ENCODE measurements at regions not wholly inside any gene's neighbourhood (a gene's known extent, or its start where the extent isn't known, plus 50 kb on each side); places are given as distances from the start of the nearest gene placed in this dataset.

GRCh38 chr4:14892563-14892962, 109.7 kb upstream of the CPEB2 start:
- Histone ChIP-seq H3K9me3 (no peaks in the 10 kb centered on the region), H3K36me3 (no peaks in the 10 kb centered on the region), H3K27ac (no peak overlapping the region), H3K27me3 (no peaks in the 10 kb centered on the region), H3K4me3 (no peak overlapping the region), H3K4me1 (no peaks in the 10 kb centered on the region)
- ATAC-seq (no peak), DNase-seq (no peak)
- intact Hi-C loops (cut with DNase I; ENCODE audit: low total_unique reads), result no loop called here
- no peak for TF ChIP-seq CTCF (IDR thresholded peaks at IDR 0.05 in 4 of 5, conservative IDR thresholded peaks at IDR 0.05 in 1 of 5)
- in situ Hi-C loops (cut with MboI; ENCODE audit: low sequenced_read_pairs in 4 of 4), result no loop called here

GRCh38 chr4:14893713-14894112, 108.6 kb upstream of the CPEB2 start:
- TF ChIP-seq CTCF (IDR thresholded peaks at IDR 0.05 in 4 of 5, conservative IDR thresholded peaks at IDR 0.05 in 1 of 5), result no peak
- no peak for TF ChIP-seq POLR2A (IDR thresholded peaks at IDR 0.05)
- H3K4me1 ChIP-seq, result no peaks in the 10 kb centered on the region
- no peak overlapping the region for H3K27ac ChIP-seq
- ATAC-seq, result no peak
- intact Hi-C loops (cut with DNase I; ENCODE audit: low total_unique reads), result no loop called here
- in situ Hi-C loops (cut with MboI; ENCODE audit: low sequenced_read_pairs in 4 of 4), result no loop called here
- DNase-seq, result no peak
- H3K4me3 ChIP-seq, result no peak overlapping the region
- no peaks in the 10 kb centered on the region for H3K36me3 ChIP-seq
- no peaks in the 10 kb centered on the region for H3K9me3 ChIP-seq
- H3K27me3 ChIP-seq, result no peaks in the 10 kb centered on the region

- Histone ChIP-seq H3K4me1 (no peaks in the 10 kb centered on the region), H3K27me3 (no peaks in the 10 kb centered on the region), H3K36me3 (no peaks in the 10 kb centered on the region), H3K27ac (no peak overlapping the region), H3K4me3 (no peak overlapping the region), H3K9me3 (no peaks in the 10 kb centered on the region)
- no peak for DNase-seq
- in situ Hi-C loops (cut with MboI; ENCODE audit: low sequenced_read_pairs in 4 of 4), result no loop called here
- intact Hi-C loops (cut with DNase I; ENCODE audit: low total_unique reads), result no loop called here
- no peak for TF ChIP-seq POLR2A (IDR thresholded peaks at IDR 0.05)
- TF ChIP-seq CTCF (IDR thresholded peaks at IDR 0.05 in 4 of 5, conservative IDR thresholded peaks at IDR 0.05 in 1 of 5), result no peak
- no peak for ATAC-seq
Observed at GRCh38 chr4:14894392-14895292, 107.6 kb upstream of the CPEB2 start.

GRCh38 chr4:14896656-14897175, 105.6 kb upstream of the CPEB2 start:
- Histone ChIP-seq H3K4me3 (no peak overlapping the region), H3K27ac (no peak overlapping the region), H3K36me3 (no peaks in the 10 kb centered on the region), H3K9me3 (no peaks in the 10 kb centered on the region), H3K27me3 (no peaks in the 10 kb centered on the region), H3K4me1 (no peaks in the 10 kb centered on the region)
- no peak for ATAC-seq
- no peak for TF ChIP-seq POLR2A (IDR thresholded peaks at IDR 0.05)
- TF ChIP-seq CTCF (IDR thresholded peaks at IDR 0.05 in 4 of 5, conservative IDR thresholded peaks at IDR 0.05 in 1 of 5), result no peak
- in situ Hi-C loops (cut with MboI; ENCODE audit: low sequenced_read_pairs in 4 of 4), result no loop called here
- intact Hi-C loops (cut with DNase I; ENCODE audit: low total_unique reads), result no loop called here
- DNase-seq, result no peak

All from gastrocnemius medialis (tissue), 4 donors.